SH-SY5Y (cell line): ENCODE measurements at regions not wholly inside any gene's neighbourhood (a gene's known extent, or its start where the extent isn't known, plus 50 kb on each side); places are given as distances from the start of the nearest gene placed in this dataset.

Experiments used
- GATA2 ChIP-seq: IDR thresholded peaks from 2 replicates; pipeline ENCODE4 v1.6.1; 2011; ENCODE audit warnings: mild to moderate bottlenecking, low read depth, low read length
- GATA3 ChIP-seq: IDR thresholded peaks from 2 replicates; pipeline ENCODE4 v1.6.1; 2011; ENCODE audit warnings: low read depth, mild to moderate bottlenecking, low read length, moderate library complexity

DNA sequence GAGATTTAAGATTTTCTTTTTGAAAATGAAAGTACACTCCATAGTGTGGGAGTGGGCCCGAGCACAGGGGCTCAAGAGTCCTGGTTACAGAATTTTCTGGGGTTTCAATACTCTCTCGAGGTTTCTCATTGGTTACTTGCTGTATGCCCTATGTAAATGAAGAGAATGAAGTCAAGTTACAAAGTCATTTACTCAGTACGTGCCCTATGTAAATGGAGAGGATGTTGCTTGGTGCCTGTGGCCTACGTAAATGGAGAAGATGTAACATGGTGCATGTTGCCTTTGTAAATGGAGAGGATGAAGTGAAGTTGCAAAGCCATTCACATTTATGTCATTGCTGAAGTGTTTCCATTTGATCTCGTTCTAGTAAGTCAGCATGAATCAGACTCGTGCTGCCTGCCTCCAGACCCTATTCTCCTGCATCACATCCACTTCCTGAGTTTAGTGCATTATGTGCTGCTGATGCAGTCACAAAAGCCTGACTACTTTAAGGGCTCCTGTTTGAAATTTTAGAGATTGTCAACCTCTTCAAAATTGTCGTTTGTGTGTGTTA lies 302.0 kb downstream of the ZBBX start:
- TF ChIP-seq GATA2 (no peak), GATA3 (no peak)

DNA sequence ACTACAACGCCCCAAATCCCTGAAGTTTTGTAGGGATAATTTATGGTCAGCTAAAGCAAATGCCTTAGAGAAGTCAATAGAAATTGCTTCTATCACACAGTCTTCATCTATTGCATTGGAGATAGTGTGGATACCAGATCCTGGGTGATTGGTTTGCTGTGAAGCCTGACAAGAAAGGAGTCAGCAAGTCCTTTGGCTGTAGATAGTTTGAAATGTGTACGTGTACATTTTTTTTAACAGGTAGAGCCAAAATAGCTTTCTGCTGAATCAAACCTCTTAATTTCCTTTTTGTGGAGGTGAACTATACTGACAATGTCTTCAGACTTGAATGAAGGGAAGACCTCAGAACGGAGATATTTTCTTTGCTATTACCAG lies 312.3 kb downstream of the ZBBX start:
- TF ChIP-seq GATA3 = no peak
- no peak for TF ChIP-seq GATA2

DNA sequence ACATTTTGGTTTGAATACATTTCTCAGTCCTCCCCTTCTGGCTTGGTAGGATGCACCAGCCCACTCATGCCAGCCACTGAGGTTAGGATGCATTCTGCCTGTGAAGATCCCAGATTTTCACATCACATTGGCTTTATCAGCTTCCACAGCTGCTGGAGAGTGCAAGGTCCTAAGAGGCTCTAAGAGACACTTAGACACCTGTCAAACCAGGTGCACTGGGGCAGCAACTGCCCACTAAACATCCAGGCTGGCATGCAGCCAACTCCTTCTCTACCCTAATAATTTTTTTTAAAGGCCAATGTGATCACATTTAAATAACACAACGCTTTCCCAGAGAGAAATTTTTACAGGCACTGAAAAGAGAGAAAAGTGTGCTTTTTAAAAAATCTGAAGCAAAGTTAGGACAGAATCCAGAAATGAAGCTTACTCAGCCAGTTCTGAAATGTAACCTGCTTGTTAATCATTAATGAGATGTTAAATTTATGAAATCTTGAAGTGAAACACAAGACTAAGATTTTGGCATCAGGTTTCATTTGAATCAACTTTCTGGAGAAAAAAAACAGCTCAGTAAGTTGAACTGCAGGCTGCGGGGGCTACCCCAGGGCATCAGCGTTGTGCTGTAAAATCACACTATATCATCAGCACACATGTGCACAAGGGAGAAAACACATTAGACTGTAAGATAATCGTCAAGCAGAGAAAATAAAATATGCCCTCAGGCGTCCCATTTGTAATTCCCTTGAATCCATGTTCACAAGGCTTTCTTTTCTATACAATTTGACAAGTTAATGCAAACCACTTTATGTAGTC lies 312.9 kb downstream of the ZBBX start:
- TF ChIP-seq GATA2 (no peak), GATA3 (no peak)

DNA sequence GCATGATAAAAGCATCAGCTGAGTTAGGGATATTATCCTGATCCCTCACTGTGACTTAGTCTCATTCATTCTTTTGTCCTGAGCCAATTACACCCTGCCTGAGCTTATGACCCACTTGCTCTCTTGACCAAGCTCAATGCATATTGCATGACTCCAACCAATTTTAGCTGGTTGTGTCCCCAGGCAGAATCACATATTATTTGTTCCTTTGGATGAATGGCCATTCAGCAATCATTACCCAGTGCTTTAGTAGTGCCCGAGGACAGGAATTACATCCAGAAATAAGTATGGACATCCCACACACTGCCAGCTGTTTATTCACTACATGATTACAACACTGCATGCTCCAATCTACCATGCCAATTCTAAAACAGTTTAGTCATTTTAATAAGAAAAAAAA lies 322.5 kb downstream of the ZBBX start:
- TF ChIP-seq GATA3 (no peak), GATA2 (no peak)

DNA sequence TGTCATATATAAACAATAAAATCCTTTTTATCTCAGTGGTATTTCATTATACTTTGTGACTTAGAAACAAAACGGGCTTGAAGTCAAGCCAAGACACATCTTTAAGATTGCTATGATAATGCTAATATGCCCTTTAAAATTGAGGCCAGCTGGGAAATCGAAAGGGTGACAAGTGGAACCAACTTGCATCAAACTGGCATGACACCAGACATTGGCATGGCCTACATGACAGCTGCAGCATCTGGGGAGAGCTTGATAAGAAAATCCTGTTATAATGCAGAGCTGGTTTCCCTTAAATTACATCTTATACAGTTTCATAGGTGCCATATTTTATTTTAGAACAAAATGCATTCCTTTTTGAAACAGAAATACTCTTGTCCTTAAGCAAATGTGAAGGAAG lies 325.2 kb downstream of the ZBBX start:
- TF ChIP-seq GATA3 = 0 out of 2 replicates have a peak, but pooled peaks have one; percentile 21
- TF ChIP-seq GATA2 = no peak

DNA sequence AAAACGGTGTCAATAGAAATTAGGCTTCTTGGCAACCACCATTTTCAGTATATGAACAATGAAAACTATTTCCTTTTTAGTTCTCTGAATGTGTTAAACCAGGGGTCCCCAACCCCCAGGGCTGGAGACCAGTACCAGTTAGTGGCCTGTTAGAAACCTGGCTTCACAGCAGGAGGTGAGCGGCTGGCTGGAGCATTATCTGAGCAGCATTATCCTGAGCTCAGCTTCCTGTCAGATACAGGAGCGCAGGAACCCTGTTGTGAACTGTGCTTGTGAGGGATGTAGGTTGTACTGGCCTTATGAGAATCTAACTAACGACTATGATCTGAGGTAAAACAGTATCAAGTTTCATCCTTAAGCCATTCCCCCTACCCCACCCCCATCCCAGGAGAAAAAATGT lies 328.7 kb downstream of the ZBBX start:
- no peak for TF ChIP-seq GATA2
- no peak for TF ChIP-seq GATA3

DNA sequence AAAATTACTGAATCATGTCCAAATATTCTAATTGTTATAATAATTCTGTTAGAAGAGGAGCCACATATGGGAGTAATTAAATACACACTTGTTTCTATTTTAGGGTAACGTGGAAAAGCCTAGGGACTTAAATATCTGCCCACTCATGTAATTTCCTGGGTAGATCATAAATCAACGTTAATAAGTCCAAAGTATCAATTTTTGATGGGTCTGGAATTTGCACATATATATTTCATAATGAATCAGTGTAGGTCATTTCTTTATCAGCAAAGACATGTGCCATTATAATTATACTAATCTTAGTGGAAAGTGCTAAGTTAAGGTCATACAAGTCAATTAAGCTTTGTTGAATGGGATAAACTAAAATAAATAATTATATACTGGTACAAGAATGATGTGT lies 346.2 kb downstream of the ZBBX start:
- no peak for TF ChIP-seq GATA3
- TF ChIP-seq GATA2 = no peak

DNA sequence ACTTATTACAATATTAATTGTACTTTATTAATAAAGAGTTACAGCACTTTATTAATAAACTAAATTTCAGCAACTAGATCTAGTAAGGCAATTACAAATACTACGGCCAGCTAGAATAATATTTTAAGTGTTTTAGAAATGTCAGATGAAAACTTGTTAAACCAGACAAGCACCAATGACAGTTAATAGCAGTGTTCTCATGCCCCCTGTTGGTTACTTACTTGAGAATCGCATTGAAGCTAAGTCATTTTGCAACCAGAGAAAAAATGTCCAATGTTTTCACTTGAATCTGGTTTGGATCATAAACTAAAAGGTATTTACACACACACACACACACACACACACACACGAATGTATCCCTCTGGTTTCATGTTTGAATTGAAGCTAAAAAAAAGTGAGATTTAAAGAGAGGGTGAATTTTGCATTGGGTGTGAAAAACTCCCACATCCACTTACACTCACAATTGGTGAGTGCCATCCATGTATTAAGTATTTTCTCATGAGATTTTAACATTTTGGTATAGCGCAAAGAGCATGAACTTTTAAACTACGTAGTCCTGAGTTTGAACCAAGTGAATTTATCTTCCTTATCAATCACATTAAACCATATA lies 347.7 kb downstream of the ZBBX start:
- no peak for TF ChIP-seq GATA3
- TF ChIP-seq GATA2 = no peak

DNA sequence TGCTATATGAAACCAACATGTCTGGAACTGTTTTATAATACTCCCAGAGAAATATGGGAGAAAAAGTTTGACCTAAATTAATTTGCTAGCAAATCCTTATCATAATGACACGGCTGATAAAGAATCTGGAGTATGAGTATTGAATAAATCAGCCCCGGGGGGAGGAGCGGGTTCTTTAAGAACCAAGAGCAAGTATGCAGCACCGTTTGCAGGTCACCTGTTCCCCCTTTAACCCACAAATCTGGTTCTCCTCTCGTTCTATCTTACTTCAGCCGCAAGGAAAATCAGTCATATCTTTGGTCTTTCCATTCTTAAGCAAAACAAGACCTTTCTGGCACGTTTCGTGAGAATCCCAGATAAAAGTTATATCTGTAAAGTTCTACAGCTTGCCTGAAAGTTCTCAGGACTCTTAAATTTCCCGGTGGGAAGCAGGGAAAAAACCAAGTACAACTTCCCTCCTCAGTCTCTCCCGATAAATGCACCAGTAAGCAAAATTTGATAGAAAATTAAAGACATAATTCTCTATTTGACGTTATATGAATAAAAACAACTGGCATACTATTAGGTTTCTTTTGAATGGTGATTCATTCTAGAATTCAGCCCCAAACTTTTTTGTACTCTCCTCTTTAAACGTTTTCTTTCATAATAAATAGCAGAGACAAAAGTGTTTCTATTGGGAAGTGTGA lies 348.6 kb downstream of the ZBBX start:
- TF ChIP-seq GATA2 (no peak), GATA3 (no peak)

DNA sequence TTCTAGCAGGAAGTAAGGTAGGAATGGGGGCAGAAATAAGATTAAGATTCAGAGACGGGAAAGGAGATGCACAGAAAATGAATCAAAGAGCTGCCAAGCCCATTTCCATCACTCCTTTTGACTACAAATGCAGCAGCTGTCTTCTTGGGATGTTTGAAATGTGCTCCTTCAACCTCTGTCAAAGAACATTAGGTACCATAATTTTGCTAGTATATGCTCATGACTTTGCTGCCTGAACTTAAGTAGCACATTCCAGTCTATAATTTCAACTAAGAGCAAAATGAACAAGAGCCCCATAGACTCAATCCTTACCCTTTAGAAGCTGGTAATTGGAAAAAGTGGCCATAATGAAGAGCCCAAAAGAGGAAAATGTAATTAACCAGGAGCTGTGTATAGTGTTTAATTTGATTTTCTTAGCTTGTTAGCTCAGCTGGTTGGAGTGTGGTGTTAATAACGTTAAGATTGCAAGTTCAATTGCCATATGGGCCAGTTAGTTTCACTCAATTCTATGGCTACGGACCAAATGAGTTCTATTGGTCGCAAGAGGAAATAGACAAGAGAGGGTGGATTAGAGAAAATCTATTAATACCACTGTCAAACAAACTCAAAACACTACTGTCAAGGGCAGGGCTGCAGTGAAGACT lies 349.9 kb downstream of the ZBBX start:
- no peak for TF ChIP-seq GATA3
- no peak for TF ChIP-seq GATA2

DNA sequence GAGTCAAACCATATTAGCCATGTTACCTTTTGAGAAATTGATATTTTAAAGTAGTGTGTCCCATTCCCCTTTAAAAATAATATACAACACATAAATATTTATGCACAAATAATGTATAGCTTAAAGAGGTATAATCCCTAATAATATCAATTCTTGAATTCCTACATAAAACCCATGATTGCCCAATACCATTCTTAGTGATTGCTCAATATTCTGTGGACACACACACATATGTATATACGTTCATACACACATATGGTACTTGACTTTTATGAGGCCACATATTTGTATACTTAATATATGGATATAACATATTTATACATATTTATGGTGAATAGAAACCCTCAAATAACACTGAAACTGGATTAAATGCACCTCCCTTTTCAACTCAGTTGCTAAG lies 367.4 kb downstream of the ZBBX start:
- no peak for TF ChIP-seq GATA2
- TF ChIP-seq GATA3 = no peak

DNA sequence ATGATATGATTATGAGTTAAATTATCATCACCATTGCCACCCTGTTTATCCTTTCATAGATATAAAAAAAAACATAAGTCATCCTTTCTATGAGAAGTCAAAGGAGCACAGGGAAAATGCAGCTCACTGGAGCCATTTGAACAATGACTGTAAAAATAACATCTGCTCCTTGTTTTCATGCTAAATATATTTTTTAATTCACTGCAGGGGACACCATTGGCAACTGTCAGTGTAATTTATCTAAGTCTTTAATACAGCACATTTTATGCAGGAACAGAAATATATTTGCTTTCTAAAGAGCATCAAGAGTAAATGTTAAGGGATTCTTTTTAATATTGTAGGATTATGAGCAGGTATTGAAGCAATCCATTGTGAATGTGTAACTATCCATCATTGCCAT lies 371.3 kb downstream of the ZBBX start:
- TF ChIP-seq GATA2 = no peak
- no peak for TF ChIP-seq GATA3

DNA sequence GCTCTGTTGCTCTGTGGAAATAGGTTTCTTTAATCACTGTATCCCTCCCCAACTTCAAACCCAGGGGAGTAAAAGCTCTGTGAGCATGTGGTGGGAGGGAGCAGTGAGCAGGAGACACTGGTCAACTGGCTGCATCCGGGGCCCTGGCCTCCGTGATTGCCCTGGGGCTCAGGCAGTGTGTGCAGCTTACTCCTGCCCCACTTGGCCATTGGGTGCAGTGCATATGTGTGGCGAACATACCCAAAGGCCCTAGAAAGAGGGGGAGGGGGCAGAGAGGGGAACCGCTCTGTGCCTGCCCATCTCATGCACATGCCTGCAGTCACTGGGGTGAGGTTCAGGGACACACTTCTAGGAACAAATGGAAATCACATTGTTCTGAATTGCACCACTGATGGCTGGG lies 378.7 kb downstream of the ZBBX start:
- TF ChIP-seq GATA2 (no peak), GATA3 (no peak)

DNA sequence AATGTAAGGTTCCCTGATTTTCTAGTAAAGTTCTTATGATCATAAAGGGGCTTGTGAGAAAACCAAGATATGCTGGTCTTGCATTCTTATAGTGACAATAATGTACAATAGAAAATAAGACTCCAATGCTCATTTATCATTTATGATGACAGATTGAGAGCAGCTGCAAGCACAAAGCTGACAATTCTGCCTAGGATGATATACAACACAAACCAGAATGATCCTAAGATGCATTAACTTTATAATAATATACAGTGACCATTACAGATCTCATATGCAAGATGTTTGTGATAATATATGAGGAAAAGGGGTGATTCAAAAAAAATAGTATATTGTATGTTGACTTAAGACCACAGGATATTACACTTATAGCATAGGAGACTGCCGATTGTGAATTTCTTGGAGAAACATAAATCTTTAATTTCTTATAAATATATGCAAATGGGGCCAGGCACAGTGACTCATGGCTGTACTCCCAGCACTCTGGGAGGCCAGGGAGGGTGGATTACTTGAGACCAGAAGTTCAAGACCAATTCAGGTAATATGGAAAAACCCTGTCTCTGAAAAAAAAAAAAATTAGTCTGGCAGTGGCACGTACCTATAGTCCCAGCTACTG lies 387.0 kb downstream of the ZBBX start:
- TF ChIP-seq GATA3 (no peak), GATA2 (no peak)
